SK-N-DZ (cell line): ENCODE measurements at regions not wholly inside any gene's neighbourhood (a gene's known extent, or its start where the extent isn't known, plus 50 kb on each side); places are given as distances from the start of the nearest gene placed in this dataset.

ENCODE experiments used
- DNase-seq: peaks from one replicate; pipeline ENCODE4 v3.0.0-alpha.2; 2015; ENCODE audit warnings: low spot score

GRCh38 chr2:224211181-224211480 is 172.0 kb upstream of the SERPINE2 start:
- DNase-seq = peak; percentile 22

- DNase-seq = no peak
Observed at GRCh38 chr2:224210286-224211180, 171.4 kb upstream of the SERPINE2 start.

- no peak for DNase-seq
Observed at GRCh38 chr2:224209555-224210285, 170.6 kb upstream of the SERPINE2 start.

DNA sequence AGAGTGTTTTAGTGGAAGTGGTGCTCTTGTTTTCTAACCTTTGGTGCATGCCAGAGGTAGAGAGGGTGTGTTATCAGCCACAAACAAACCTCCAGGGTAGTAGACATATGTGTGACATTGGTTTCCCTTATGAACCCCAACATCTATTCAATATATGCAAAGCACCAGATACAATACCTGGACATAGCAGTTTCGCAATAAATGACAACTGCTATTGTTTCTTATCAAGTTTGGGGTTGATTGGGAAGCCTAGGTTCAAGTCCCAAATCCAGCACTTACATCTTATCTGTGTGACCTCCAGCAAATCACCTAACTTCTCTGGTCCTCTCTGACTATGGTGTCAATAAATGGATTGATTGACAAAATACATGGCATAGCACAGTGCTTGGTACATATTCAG is 169.4 kb upstream of the SERPINE2 start:
- no peak for DNase-seq

DNA sequence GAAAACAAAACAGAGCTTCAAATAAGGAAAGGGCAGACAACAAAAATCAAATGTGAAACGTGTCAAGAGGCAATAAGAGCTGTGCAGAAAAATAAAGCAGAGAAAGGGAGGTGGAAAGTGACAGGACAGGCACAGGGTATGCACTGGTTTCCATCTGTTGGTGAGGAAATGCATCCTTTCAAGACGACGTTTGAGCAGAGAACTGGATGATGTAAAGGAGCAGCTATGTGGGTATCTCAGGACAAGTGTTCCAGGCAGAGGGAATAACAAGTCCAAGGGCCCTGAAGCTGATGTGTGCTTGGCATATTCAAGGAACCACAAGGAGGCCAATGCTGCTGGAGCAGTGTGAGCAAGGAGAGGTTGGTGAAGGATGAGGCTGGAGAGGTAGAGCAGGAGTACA is 168.9 kb upstream of the SERPINE2 start:
- DNase-seq = no peak

DNA sequence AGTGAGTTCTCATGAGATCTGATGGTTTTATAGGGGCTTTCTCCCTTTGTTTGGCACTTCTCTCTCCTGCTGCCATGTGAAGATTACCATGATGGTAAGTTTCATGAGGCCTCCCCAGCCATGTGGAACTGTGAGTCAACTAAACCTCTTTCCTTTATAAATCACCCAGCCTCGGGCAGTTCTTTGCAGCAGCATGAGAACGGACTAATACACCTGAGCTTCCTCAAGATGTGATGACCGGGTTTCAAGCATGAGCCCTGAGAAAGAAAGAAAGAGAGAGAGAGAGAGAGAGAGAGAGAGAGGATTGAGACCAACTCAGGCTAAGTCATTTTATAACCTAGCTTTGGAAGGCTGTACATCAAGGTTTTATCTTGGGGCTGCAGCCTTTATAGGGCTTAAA is 167.7 kb upstream of the SERPINE2 start:
- no peak for DNase-seq

- DNase-seq = no peak
Observed at GRCh38 chr2:224202281-224202865, 163.3 kb upstream of the SERPINE2 start.

GRCh38 chr2:224198436-224198835 is 159.3 kb upstream of the SERPINE2 start:
- peak; percentile 52 for DNase-seq

- DNase-seq = no peak
Observed at GRCh38 chr2:224196810-224197209, 157.7 kb upstream of the SERPINE2 start.

DNA sequence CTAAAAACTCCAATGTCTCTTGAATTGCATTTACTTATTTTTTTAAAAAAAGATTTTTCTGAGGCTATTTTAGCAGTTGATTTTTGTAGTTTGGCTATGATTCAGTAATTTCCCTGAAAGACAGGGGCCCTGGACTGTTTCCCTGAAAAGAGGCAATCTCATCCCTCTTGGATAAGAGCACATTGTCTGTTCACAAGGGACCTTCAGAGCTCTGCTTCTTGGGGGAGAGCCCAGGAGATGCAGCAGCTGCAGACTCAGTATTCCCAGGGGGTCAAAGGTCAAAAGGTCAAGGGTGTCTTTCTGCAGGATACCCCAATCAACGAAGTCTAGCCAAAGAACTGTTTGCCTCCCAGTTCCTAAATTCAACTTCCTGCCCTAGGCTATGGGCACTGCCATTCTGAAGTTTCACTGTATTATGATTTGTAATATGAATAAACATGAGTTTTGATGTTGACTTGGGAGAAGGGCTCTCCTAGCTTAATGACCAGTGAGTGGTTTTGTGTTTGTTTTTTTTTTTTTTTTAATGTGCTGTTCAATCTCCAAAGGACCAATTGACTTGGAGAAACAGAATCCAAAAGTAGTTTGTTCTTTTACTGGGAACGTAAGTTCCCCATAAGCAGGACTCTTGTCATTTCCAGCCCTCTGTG is 157.0 kb upstream of the SERPINE2 start:
- DNase-seq = no peak

GRCh38 chr2:224194161-224194560 is 155.1 kb upstream of the SERPINE2 start:
- no peak for DNase-seq

DNA sequence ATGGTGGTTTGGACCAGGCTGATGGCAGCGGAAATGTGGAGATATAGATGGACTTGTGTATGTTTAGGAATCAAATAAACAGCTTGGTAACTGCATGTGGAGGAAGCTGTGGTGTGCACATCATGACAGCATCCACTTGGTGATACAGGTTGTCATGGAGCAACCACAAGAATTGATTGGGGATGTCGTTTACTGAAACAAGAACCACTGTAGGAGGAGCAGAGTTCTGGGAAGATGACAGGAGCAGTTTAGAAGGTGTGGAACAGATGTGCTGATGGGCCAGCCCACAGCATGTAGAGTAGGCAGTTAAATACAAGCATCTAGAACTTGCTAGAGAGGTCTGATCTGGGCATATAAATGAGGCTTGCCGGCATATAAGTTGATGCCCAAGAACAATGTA is 152.4 kb upstream of the SERPINE2 start:
- DNase-seq = no peak

DNA sequence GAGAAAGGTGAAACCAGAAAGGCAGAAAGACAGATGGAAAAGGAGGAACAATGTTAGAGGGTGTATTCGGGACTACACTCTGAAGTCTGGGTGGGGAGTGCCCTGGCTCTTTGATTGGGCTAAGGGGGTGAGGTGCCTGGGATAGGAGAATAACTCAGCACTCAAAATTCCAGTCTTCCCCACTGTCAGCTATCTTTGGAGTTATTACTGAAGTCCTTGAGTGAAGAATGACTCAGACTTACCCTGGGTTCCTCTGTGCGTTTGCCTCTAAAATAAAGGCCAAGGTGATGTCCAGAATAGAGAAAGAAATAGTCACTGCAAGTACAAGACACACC is 151.8 kb upstream of the SERPINE2 start:
- DNase-seq = no peak

GRCh38 chr2:224190234-224190935 is 151.3 kb upstream of the SERPINE2 start:
- no peak for DNase-seq

- DNase-seq = no peak
Observed at GRCh38 chr2:224187220-224187619, 148.1 kb upstream of the SERPINE2 start.

DNA sequence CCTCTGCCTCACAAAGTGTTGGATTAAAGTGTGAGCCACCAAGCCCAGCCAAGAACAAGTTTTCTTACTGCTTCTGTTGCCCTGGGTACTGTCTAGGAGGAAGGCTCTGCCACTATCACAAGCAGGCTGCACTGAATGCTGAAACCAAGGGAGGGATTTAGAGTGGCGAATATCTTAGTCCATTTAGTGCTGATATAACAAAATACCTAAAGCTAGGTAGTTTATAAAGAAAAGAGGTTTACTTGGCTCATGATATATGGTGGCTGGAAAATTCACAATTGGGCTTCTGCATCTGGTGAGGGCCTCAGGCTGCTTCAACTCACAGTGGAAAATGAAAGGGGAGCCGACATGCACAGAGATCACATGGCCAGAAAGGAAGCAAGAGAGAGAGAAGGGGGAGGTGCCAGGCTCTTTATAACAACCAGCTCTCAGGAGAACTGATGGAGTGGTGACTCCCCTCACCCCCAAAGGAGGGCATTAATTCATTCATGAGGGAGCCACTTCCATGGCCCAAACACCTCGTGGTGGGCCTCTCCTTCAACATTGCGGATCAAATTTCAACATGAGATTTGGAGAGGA is 146.0 kb upstream of the SERPINE2 start:
- no peak for DNase-seq

DNA sequence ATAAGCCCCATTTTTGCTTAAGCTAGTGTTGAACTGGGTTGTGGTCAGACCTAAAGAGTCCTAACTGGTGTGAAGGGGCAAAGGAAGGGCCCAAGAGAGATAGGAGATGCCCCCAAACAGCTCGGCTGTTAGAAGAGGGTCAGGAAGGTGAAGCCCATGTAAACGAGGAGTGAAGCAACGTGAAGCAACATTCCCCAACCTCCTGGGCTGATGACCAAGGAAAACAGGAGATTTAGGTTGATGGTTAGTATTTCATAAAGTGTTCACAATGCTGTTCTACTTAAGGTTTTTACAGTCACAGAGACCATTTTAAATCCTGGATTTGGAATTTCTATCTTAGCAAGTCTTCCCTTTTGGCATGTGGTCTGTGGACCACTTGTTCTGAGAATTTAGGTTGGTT is 144.0 kb upstream of the SERPINE2 start:
- no peak for DNase-seq

GRCh38 chr2:224182498-224182897 is 143.4 kb upstream of the SERPINE2 start:
- no peak for DNase-seq

GRCh38 chr2:224181534-224182155 is 142.6 kb upstream of the SERPINE2 start:
- DNase-seq = no peak

DNA sequence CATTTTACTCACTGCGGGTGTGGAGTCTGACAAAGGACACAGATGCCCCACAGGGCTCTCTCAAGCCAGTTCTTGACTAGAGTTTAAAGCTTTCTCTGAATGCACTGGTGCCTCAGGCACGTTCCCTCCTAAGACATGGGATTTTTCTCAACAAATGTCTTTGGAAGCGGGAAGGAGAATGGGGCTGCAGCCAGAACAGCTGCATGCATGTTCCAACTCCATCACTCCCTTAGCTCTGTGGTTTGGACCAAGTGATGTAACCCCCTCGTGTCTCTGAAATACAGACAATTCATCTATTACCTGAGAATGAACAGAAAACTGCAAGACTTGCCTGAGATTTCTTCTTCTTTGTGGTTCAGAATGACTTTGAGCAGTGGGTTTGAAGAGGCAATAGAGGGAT is 141.7 kb upstream of the SERPINE2 start:
- no peak for DNase-seq

- no peak for DNase-seq
Observed at GRCh38 chr2:224178056-224178455, 139.0 kb upstream of the SERPINE2 start.
